Fibroblast of villous mesenchyme (primary cell): ENCODE measurements at regions not wholly inside any gene's neighbourhood (a gene's known extent, or its start where the extent isn't known, plus 50 kb on each side); places are given as distances from the start of the nearest gene placed in this dataset.

Source experiments
- DNase-seq: peaks from one replicate; pipeline ENCODE4 v3.0.0-alpha.2; 2010; ENCODE audit warnings: low read depth
- H3K4me3 ChIP-seq: 2 replicates; pipeline ENCODE4 v1.5.1; 2011; ENCODE audit warnings: low read depth, mild to moderate bottlenecking, low read length
- TF ChIP-seq, protein P1 (sequence below): IDR thresholded peaks from 2 replicates; pipeline ENCODE4 v1.5.1; 2012; ENCODE audit warnings: low read depth, mild to moderate bottlenecking, low read length; ENCODE audit not compliant: insufficient read depth

DNA sequence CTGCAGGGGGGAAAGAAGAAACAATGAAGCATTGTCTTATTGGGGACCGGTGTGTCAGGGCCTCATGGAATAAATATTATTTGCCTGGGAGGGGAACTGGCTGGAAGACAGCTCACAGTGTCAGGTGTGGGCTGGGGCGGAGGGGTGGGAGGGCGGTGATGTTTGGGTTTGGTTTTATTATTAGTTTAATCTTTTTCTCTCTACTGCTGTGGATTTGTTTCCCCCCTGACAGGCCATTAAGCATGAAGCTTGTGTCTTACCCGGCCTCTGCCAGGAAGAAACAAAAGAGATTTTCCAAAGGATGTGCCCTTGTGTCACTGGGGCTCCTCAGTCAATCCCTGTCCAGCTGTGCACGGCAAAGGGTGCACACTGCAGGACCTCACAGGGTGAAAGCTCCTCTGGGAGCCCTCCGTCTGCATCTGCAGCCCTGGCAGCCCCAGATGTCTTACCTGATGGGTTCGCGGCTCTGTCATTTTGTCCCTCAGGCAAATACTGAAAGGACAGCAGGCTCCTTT lies 203.1 kb upstream of the TMEM45B start:
- TF ChIP-seq, protein P1, sequence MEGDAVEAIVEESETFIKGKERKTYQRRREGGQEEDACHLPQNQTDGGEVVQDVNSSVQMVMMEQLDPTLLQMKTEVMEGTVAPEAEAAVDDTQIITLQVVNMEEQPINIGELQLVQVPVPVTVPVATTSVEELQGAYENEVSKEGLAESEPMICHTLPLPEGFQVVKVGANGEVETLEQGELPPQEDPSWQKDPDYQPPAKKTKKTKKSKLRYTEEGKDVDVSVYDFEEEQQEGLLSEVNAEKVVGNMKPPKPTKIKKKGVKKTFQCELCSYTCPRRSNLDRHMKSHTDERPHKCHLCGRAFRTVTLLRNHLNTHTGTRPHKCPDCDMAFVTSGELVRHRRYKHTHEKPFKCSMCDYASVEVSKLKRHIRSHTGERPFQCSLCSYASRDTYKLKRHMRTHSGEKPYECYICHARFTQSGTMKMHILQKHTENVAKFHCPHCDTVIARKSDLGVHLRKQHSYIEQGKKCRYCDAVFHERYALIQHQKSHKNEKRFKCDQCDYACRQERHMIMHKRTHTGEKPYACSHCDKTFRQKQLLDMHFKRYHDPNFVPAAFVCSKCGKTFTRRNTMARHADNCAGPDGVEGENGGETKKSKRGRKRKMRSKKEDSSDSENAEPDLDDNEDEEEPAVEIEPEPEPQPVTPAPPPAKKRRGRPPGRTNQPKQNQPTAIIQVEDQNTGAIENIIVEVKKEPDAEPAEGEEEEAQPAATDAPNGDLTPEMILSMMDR = no peak
- H3K4me3 ChIP-seq = no peak overlapping the region
- DNase-seq = no peak

DNA sequence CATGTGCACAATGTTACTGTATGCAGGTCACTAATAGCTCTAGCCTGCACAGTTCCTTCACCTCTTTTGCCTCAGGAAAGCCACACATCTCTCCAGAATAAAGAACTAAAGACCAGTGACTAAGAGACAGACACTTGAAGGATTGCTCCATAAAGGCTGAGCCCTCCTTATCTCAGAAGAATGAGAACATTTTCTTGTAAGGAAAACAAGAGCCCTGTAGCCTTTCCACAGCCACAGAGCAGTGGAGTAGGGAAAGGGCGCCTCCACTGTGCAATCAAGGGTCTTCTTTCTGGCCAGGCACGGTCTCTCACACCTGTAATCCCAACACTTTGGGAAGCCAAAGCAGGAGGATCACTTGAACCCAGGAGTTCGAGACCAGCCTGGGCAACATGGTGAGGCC lies 202.6 kb upstream of the TMEM45B start:
- no peak overlapping the region for H3K4me3 ChIP-seq
- peak; percentile 21 for DNase-seq
- TF ChIP-seq, protein P1 = no peak

DNA sequence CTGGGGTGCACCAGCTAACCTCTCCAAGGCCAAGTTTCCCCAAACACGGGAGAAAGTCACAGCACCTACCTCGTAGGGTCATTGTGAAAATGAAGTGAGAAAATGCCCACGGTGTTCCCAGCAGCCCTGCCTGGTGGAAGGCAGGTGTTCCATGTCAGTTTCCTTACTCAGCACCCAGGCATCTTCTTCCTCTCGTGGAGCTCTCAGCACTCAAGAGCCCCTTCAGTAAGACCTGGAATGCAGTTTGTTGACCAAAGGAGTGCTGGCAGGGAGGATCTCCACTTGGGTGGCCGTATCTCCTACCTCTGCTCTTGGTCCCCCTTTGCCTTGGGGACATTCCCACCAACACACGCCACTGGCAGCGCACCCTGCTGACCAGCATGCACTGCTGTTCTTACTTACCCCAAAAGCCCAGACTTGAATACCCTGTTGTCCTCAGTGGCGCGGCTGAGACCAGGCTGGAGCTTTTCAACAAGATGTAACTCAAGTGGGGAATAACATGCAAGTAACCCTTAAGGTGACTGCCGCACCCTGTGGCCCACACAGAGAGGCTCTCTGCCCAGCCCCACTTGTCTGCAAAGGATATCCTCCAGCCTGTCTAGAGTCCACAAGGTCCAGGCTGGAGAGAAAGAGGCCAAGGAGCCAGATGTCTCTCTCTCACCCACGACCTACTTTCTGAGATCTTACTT lies 201.2 kb upstream of the TMEM45B start:
- no peak for DNase-seq
- no peak overlapping the region for H3K4me3 ChIP-seq
- TF ChIP-seq, protein P1 = no peak

DNA sequence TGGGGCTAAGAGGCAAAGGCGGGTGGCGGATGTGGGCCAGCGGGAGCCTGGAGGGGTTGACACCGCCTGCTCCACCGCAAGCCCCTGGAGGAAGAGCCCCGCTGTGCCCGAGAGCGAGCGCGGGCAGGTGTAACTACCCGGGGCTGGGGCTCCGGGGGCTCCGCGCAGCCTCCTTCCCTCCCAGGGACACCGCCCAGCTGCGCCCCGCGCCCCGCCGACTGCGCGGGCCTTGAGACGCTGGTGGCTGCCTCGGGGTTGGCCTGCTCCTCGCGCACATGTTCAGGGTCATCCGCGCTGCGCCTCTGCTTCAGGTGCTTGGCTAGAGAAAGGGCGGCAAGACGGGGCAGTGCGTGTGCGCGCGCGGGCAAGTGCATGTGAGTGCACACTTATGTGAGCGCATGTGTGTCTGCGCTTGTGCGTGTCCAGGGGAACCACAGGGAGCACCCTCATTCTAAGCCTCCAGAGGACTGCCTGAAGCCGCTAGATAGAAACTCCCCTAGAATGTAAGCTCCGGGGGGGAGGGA lies 197.5 kb upstream of the TMEM45B start:
- H3K4me3 ChIP-seq = no peak overlapping the region
- no peak for DNase-seq

GRCh38 chr11:129620237-129621104 lies 195.2 kb upstream of the TMEM45B start:
- TF ChIP-seq, protein P1 = no peak
- no peak for DNase-seq
- H3K4me3 ChIP-seq = no peak overlapping the region

More for the DNA sequence above, 197.5 kb upstream of the TMEM45B start:
- TF ChIP-seq, protein P1 = no peak

- TF ChIP-seq, protein P1 = no peak
- no peak for DNase-seq
- H3K4me3 ChIP-seq = no peak overlapping the region
Observed at GRCh38 chr11:129625930-129626329, 189.7 kb upstream of the TMEM45B start.
